ENCODE measurements at regions not wholly inside any gene's neighbourhood (a gene's known extent, or its start where the extent isn't known, plus 50 kb on each side); places are given as distances from the start of the nearest gene placed in this dataset.

- H3K36me3 Mint-ChIP-seq (ENCODE audit: low read depth): no peaks in the 10 kb centered on the region
- H3K36me3 ChIP-seq (ENCODE audit: insufficient read depth): no peaks in the 10 kb centered on the region
- no peak overlapping the region for H3K27ac Mint-ChIP-seq
- no peak overlapping the region for H3K4me2 ChIP-seq
- TF ChIP-seq STAT1 (IDR thresholded peaks at IDR 0.05; ENCODE audit: unreplicated experiment) (no peak), JUNB (IDR thresholded peaks at IDR 0.05; ENCODE audit: unreplicated experiment) (no peak), ETS1 (IDR thresholded peaks at IDR 0.05) (no peak), EZH2phosphoT487 (IDR thresholded peaks at IDR 0.05; ENCODE audit: unreplicated experiment) (no peak), CREB1 (CRISPR knock-in tag; IDR thresholded peaks at IDR 0.05; ENCODE audit: low read depth) (no peak), ZNF331 (CRISPR knock-in tag; IDR thresholded peaks at IDR 0.05; ENCODE audit: low read depth) (no peak), REST (IDR thresholded peaks at IDR 0.05; ENCODE audit: unreplicated experiment) (no peak), EZH2 (IDR thresholded peaks at IDR 0.05; ENCODE audit: low read depth, unreplicated experiment) (no peak), CTCF (conservative IDR thresholded peaks at IDR 0.05; ENCODE audit: low read depth in 2 of 2) (no peak), POLR2AphosphoS5 (IDR thresholded peaks at IDR 0.05; ENCODE audit: low read depth) (no peak), ZNF462 (CRISPR knock-in tag; IDR thresholded peaks at IDR 0.05) (no peak), ZNF114 (CRISPR knock-in tag; IDR thresholded peaks at IDR 0.05) (no peak), NANOG (IDR thresholded peaks at IDR 0.05; ENCODE audit: borderline replicate concordance) (no peak)
- no peak overlapping the region for H3K27ac ChIP-seq (ENCODE audit: low read depth)
- peaks cover 19% of the 10 kb centered on the region for H3K4me1 ChIP-seq (ENCODE audit: insufficient read depth)
- no peaks in the 10 kb centered on the region for H3K27me3 ChIP-seq (ENCODE audit: insufficient read depth)
- H3F3A ChIP-seq (replicated peaks; ENCODE audit: low read depth): no peaks in the 10 kb centered on the region
- no peaks in the 10 kb centered on the region for H4K20me1 ChIP-seq (replicated peaks; ENCODE audit: insufficient read depth)
- peaks cover 47% of the 10 kb centered on the region for H3K4me1 Mint-ChIP-seq
- DNase-seq (ENCODE audit: low spot score): no peak
- H3K9me2 ChIP-seq (ENCODE audit: insufficient read depth): peaks cover 6% of the 10 kb centered on the region; the same call in 1 of the 2 replicates
- H3K9me3 Mint-ChIP-seq: no peaks in the 10 kb centered on the region
- no peaks in the 10 kb centered on the region for H3K79me2 ChIP-seq (replicated peaks; ENCODE audit: insufficient read depth)
- H3K27me3 Mint-ChIP-seq (ENCODE audit: insufficient read depth, low read depth, poor library complexity): peaks cover 11% of the 10 kb centered on the region
- no peak overlapping the region for H3K4me3 Mint-ChIP-seq
- no peak overlapping the region for H2AFZ ChIP-seq
- H3K4me3 ChIP-seq: no peak overlapping the region
- no peak; the same call in 2 of the 3 replicates for ATAC-seq
Observed at GRCh38 chr13:40494513-40494912, 171.9 kb downstream of the FOXO1 start.

Data from GM23338 (cell line).